K562 (cell line): ENCODE measurements at regions not wholly inside any gene's neighbourhood (a gene's known extent, or its start where the extent isn't known, plus 50 kb on each side); places are given as distances from the start of the nearest gene placed in this dataset.

Source experiments
- ATAC-seq: fragments of 200-7000 bp; cut with Tn5 transposase; 3 replicates; pipeline ENCODE4 v1.9.1; 2020; ENCODE audit warnings: moderate library complexity
- BruUV-seq: library from RNA; stranded (reverse); fragments of 400-500 nt; replicated peaks from 2 replicates; lab custom pipeline; 2021; lab: Mats Ljungman, UMichigan
- CTCF ChIA-PET: fragments of 300-600 bp; formaldehyde crosslinking; extraction: SDS; loops from one replicate; lab custom pipeline; 2021; ENCODE audit warnings: low intra/inter-chr PET ratio; lab: Yijun Ruan, JAX
- POLR2A ChIA-PET: fragments of 300-600, 350-650 bp; sonication (Branson Sonifier 250); formaldehyde crosslinking; extraction: SDS; loops from one replicate; lab custom pipeline; 2021; ENCODE audit warnings: antibody characterized with exemption, inconsistent platforms; lab: Yijun Ruan, JAX
- DNase-seq, 4 experiments: peaks; one replicate each; pipeline versions ENCODE4 v3.0.0 to v3.0.0-alpha.2; 2011 to 2018; ENCODE audit warnings: low spot score in 3 of 4, mixed read lengths in 3 of 4; ENCODE audit errors: extremely low read depth in 1 of 4
- FAIRE-seq: peaks from 2 replicates; lab custom pipeline; 2011; peaks lifted over from hg19 to GRCh38; lab: Jason Lieb, UNC
- H2AFZ ChIP-seq: 2 replicates; pipeline ENCODE4 v1.6.0; 2011; ENCODE audit warnings: low read depth, low read length, control low read depth, inconsistent platforms
- H3K27ac ChIP-seq: fragments of 200-600 bp; 3 replicates; pipeline ENCODE4 v1.8.0; 2011; ENCODE audit warnings: low read depth, mild to moderate bottlenecking, control low read depth, inconsistent platforms, low read length, moderate library complexity, mixed read lengths; ENCODE audit errors: extremely low read depth
- H3K27me3 ChIP-seq, 2 experiments: fragments of 300-600 bp in 1 of 2; 2 replicates in 1 of 2; 3 replicates in 1 of 2; pipeline versions ENCODE4 v1.6.0 to v1.8.0; 2011; ENCODE audit warnings: inconsistent platforms in 2 of 2, low read length in 2 of 2, mild to moderate bottlenecking in 1 of 2, mixed read lengths in 1 of 2, moderate library complexity in 1 of 2; ENCODE audit not compliant: control insufficient read depth in 2 of 2, insufficient read depth in 2 of 2
- H3K36me3 ChIP-seq: fragments of 300-600 bp; 3 replicates; pipeline ENCODE4 v1.8.0; 2011; ENCODE audit warnings: mild to moderate bottlenecking, low read length, inconsistent platforms; ENCODE audit not compliant: control insufficient read depth, insufficient read depth
- H3K4me1 ChIP-seq, 2 experiments: fragments of 200-600 bp in 1 of 2; replicated peaks in 1 of 2; 2 replicates in 1 of 2; 3 replicates in 1 of 2; pipeline versions ENCODE4 v1.5.1 to v1.8.0; 2011; ENCODE audit warnings: inconsistent platforms in 2 of 2, low read length in 2 of 2, mild to moderate bottlenecking in 1 of 2, mixed read lengths in 1 of 2, moderate library complexity in 1 of 2; ENCODE audit not compliant: control insufficient read depth in 2 of 2, insufficient read depth in 2 of 2
- H3K4me2 ChIP-seq: 2 replicates; pipeline ENCODE4 v1.6.1; 2011; ENCODE audit warnings: low read length, control low read depth, inconsistent platforms, mixed read lengths; ENCODE audit not compliant: insufficient read depth
- H3K4me3 ChIP-seq: fragments of 200-600 bp; sonication (generic), shearing (Covaris generic); 2 replicates; pipeline ENCODE4 v1.5.1; 2016; ENCODE audit warnings: control low read depth, inconsistent platforms
- H3K79me2 ChIP-seq: fragments of 200-600 bp; 3 replicates; pipeline ENCODE4 v1.8.0; 2011; ENCODE audit warnings: low read length, inconsistent platforms; ENCODE audit not compliant: control insufficient read depth, insufficient read depth
- H3K9ac ChIP-seq, 2 experiments: 2 replicates each; pipeline versions ENCODE4 v1.6.0 to v1.6.1; 2011; ENCODE audit warnings: low read depth in 2 of 2, low read length in 2 of 2, control low read depth in 1 of 2, inconsistent platforms in 1 of 2, mild to moderate bottlenecking in 1 of 2, mixed read lengths in 1 of 2; ENCODE audit not compliant: insufficient read depth in 1 of 2
- H3K9me1 ChIP-seq: one replicate; pipeline ENCODE4 v1.6.0; 2011; ENCODE audit warnings: inconsistent platforms, mild to moderate bottlenecking, low read length, moderate library complexity; ENCODE audit not compliant: control insufficient read depth, insufficient read depth
- H3K9me3 ChIP-seq: replicated peaks from 2 replicates; pipeline ENCODE4 v1.5.1; 2011; ENCODE audit warnings: low read depth, low read length, inconsistent platforms; ENCODE audit not compliant: control insufficient read depth, insufficient read depth
- H4K20me1 ChIP-seq: replicated peaks from 2 replicates; pipeline ENCODE4 v1.6.1; 2011; ENCODE audit warnings: low read length, inconsistent platforms, mixed read lengths; ENCODE audit not compliant: control insufficient read depth, insufficient read depth
- BRD9 ChIP-seq: fragments of 450-650 bp; IDR thresholded peaks from 2 replicates; pipeline ENCODE4 v1.6.1; 2018; ENCODE audit warnings: low read depth; ENCODE audit not compliant: partially characterized antibody
- CHD2 ChIP-seq: IDR thresholded peaks from 2 replicates; pipeline ENCODE4 v1.6.1; 2011; ENCODE audit warnings: low read depth, low read length
- CXXC5 ChIP-seq: fragments of 250-450 bp; sonication (Bioruptor Pico); IDR thresholded peaks from 2 replicates; pipeline ENCODE4 v1.8.0; 2022; ENCODE audit warnings: inconsistent platforms, mild to moderate bottlenecking, moderate library complexity
- HNRNPK ChIP-seq: fragments of 200-400 bp; formaldehyde crosslinking; IDR thresholded peaks from one replicate; pipeline ENCODE4 v1.6.1; 2018; ENCODE audit warnings: mild to moderate bottlenecking, low read depth, low read length; ENCODE audit not compliant: poor library complexity, severe bottlenecking
- HNRNPLL ChIP-seq: fragments of 200-400 bp; formaldehyde crosslinking; IDR thresholded peaks from 2 replicates; pipeline ENCODE4 v1.6.1; 2017; ENCODE audit warnings: low read length, low read depth, mild to moderate bottlenecking; ENCODE audit not compliant: poor library complexity, severe bottlenecking
- L3MBTL2 ChIP-seq: fragments of 450-650 bp; IDR thresholded peaks from 2 replicates; pipeline ENCODE4 v1.6.1; 2016; ENCODE audit warnings: mild to moderate bottlenecking, moderate library complexity
- NEUROD1 ChIP-seq: fragments of 150-350 bp; IDR thresholded peaks from 2 replicates; pipeline ENCODE4 v1.6.1; 2014; ENCODE audit warnings: borderline replicate concordance, low read length, low read depth; ENCODE audit not compliant: partially characterized antibody
- NFRKB ChIP-seq: fragments of 450-650 bp; IDR thresholded peaks from 2 replicates; pipeline ENCODE4 v1.6.1; 2016; ENCODE audit warnings: low read depth
- NUFIP1 ChIP-seq: fragments of 450-650 bp; IDR thresholded peaks from 2 replicates; pipeline ENCODE4 v1.6.1; 2018; ENCODE audit not compliant: partially characterized antibody
- TCF7L2 ChIP-seq: fragments of 150-350 bp; IDR thresholded peaks from 2 replicates; pipeline ENCODE4 v1.6.1; 2016; ENCODE audit warnings: low read depth, mild to moderate bottlenecking, low read length, moderate library complexity
- YY1 ChIP-seq, 3 experiments: IDR thresholded peaks; 2 replicates each; pipeline ENCODE4 v1.6.1; 2011; ENCODE audit warnings: low read length in 2 of 3, mild to moderate bottlenecking in 2 of 3, moderate library complexity in 2 of 3, borderline replicate concordance in 1 of 3, control low read depth in 1 of 3, low read depth in 1 of 3; ENCODE audit not compliant: insufficient read depth in 3 of 3, insufficient replicate concordance in 2 of 3, control insufficient read depth in 1 of 3, insufficient read length in 1 of 3; ENCODE audit errors: extremely low read depth in 1 of 3
- WGBS: fragments of 100-300 bp; shearing (Covaris generic); methylation state at CpG from one replicate; pipeline ENCODE4 v1.1.6; 2016; ENCODE audit warnings: low coverage, mixed read lengths; ENCODE audit not compliant: insufficient coverage; ENCODE audit errors: missing lambda C conversion rate; 5-methylcytosine and 5-hydroxymethylcytosine counted together
- in situ Hi-C: fragments of 300-500 bp; cut with MboI; formaldehyde crosslinking; loops from 4 replicates; pipeline ENCODE4 v1.15.0; 2018; ENCODE audit warnings: inconsistent platforms, mixed read lengths
- intact Hi-C: fragments of 100-400 bp; cut with micrococcal nuclease; formaldehyde crosslinking; loops from 2 replicates; pipeline ENCODE4 v1.14.2; 2022
- TF ChIP-seq, protein P1 (sequence below): fragments of 200-800 bp; sonication (Bioruptor generic); IDR thresholded peaks from 2 replicates; pipeline ENCODE4 v1.6.1; 2016; ENCODE audit warnings: missing genetic modification characterization, missing compliant biosample characterization
- TF ChIP-seq, protein P2 (sequence below): sonication (generic); formaldehyde crosslinking; IDR thresholded peaks from 2 replicates; pipeline ENCODE4 v1.8.0; 2022; ENCODE audit warnings: mild to moderate bottlenecking, missing genetic modification reagents

DNA sequence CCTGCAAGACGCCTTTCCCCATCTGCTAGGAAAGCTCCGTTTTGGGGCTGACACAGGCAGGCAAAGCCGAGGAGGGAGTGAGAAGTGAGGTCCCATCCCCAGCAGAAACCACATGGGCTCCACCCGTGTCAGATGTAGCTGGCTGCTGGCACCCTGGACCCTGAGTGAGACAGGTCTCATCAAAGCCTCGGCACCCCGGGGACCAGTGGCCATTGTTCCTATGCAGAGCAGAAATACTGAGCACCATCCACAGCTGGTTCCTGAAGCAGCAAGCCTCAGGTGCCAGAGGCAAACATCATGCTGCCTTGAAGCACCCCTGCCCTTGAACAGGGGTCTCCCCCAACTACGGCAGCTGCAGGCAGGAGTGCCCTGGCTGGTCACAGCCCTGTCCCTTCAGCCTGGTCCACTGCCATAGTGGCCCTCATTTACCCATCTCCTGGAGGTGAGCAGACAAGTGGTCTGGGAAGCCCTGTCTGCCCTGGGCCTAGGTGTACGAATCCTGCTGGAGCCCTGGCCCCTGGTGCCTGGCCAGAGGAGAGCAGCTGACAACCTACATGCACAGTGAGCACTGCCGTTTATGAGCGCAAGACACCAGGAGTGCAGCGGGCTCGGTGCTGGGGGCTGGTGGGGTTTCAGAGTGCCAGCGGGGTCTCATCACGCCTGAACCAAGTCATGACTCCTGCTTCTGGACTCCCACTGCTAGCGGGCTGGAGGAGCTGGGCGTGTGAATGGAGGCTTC lies 289.8 kb upstream of the RTL1 start:
- Histone ChIP-seq H2AFZ (no peak overlapping the region), H3K9ac (no peak overlapping the region), H4K20me1 (no peaks in the 10 kb centered on the region), H3K27ac (no peak overlapping the region), H3K9me3 (no peaks in the 10 kb centered on the region), H3K79me2 (no peaks in the 10 kb centered on the region), H3K27me3 (peaks cover 3 to 48% of the 10 kb centered on the region in 2 experiments; a peak in 3 of 5 replicates), H3K4me3 (no peak overlapping the region), H3K36me3 (no peaks in the 10 kb centered on the region), H3K9me1 (no peaks in the 10 kb centered on the region), H3K4me1 (peaks cover 0 to 4% of the 10 kb centered on the region in 2 experiments; a peak in 3 of 5 replicates), H3K4me2 (no peak overlapping the region)
- no TSS peak for BruUV-seq
- ATAC-seq, result no peak
- DNase-seq, result no peak
- FAIRE-seq, result no peak
- CTCF ChIA-PET, result no interaction called here
- POLR2A ChIA-PET, result no interaction called here
- 5% methylated on average over 14 of the region's 16 CpGs for WGBS
- in situ Hi-C loops (no loop called here), intact Hi-C loops (no loop called here)
- TF ChIP-seq CXXC5 (no peak), NFRKB (no peak), L3MBTL2 (no peak), YY1 (IDR thresholded peaks at IDR 0.05; ENCODE audit: borderline replicate concordance in 1 of 3, control insufficient read depth in 1 of 3, extremely low read depth in 1 of 3, insufficient read depth in 3 of 3, insufficient read length in 1 of 3, insufficient replicate concordance in 2 of 3, low read depth in 1 of 3, low read length in 2 of 3) (no peak), NEUROD1 (no peak), HNRNPK (no peak), NUFIP1 (no peak), BRD9 (no peak), CHD2 (no peak), TCF7L2 (no peak), HNRNPLL (no peak)
- TF ChIP-seq, protein P1, sequence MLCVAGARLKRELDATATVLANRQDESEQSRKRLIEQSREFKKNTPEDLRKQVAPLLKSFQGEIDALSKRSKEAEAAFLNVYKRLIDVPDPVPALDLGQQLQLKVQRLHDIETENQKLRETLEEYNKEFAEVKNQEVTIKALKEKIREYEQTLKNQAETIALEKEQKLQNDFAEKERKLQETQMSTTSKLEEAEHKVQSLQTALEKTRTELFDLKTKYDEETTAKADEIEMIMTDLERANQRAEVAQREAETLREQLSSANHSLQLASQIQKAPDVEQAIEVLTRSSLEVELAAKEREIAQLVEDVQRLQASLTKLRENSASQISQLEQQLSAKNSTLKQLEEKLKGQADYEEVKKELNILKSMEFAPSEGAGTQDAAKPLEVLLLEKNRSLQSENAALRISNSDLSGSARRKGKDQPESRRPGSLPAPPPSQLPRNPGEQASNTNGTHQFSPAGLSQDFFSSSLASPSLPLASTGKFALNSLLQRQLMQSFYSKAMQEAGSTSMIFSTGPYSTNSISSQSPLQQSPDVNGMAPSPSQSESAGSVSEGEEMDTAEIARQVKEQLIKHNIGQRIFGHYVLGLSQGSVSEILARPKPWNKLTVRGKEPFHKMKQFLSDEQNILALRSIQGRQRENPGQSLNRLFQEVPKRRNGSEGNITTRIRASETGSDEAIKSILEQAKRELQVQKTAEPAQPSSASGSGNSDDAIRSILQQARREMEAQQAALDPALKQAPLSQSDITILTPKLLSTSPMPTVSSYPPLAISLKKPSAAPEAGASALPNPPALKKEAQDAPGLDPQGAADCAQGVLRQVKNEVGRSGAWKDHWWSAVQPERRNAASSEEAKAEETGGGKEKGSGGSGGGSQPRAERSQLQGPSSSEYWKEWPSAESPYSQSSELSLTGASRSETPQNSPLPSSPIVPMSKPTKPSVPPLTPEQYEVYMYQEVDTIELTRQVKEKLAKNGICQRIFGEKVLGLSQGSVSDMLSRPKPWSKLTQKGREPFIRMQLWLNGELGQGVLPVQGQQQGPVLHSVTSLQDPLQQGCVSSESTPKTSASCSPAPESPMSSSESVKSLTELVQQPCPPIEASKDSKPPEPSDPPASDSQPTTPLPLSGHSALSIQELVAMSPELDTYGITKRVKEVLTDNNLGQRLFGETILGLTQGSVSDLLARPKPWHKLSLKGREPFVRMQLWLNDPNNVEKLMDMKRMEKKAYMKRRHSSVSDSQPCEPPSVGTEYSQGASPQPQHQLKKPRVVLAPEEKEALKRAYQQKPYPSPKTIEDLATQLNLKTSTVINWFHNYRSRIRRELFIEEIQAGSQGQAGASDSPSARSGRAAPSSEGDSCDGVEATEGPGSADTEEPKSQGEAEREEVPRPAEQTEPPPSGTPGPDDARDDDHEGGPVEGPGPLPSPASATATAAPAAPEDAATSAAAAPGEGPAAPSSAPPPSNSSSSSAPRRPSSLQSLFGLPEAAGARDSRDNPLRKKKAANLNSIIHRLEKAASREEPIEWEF (CRISPR knock-in tag), result no peak
- TF ChIP-seq, protein P2, sequence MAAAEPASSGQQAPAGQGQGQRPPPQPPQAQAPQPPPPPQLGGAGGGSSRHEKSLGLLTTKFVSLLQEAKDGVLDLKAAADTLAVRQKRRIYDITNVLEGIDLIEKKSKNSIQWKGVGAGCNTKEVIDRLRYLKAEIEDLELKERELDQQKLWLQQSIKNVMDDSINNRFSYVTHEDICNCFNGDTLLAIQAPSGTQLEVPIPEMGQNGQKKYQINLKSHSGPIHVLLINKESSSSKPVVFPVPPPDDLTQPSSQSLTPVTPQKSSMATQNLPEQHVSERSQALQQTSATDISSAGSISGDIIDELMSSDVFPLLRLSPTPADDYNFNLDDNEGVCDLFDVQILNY, result no peak
